ENCODE measurements at regions not wholly inside any gene's neighbourhood (a gene's known extent, or its start where the extent isn't known, plus 50 kb on each side); places are given as distances from the start of the nearest gene placed in this dataset.

DNA sequence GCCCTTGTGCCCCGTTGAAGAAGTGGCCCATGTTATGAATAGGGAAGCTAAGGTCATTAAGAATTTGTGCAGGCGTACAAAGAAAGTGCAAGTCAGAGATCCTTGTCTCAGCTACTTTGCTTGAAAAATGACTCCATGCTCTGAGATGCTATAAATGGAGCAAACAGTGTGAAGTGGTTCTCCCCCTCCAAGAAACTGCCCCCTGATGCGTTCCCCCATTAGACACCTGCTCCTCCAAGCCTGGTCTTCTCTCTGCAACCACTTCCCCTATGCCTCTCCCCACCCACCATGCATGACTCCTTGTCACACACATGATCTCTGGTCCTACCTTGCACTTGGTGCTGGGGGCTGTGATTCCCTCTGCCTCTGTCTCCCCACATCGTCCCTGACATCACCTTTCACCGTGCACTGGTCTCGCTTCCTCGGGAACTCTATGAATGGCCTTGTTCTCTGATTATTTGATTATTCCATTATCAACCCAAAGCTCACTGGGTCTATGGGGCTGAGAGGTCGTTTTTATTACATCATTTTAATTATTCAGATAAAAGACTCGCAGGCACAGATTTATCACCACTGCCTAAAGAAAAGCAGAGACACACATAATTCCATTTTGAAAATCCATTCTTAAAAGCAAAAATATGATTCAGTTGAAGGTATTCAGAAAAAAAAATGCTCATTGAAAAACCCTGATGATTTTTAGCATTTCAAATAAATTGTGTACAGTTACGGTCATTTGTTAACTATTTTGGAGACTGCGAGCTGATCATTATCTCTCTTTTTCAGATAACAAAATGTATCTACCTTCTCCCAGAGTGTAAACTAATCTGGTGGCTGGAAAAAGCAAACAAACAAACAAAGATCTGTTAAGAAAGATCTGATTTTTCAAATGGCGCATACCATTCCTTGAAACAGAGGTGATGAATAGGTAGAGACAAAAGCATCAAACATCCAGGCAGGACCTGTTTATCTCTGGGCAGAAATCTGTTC lies 294.9 kb downstream of the SOX11 start:
- TF ChIP-seq CTCF (conservative IDR thresholded peaks at IDR 0.05): no peak
- no peak for TF ChIP-seq ZFX (IDR thresholded peaks at IDR 0.05)
